CD4-positive, CD25-positive, alpha-beta regulatory T cell (primary cell): ENCODE measurements at regions not wholly inside any gene's neighbourhood (a gene's known extent, or its start where the extent isn't known, plus 50 kb on each side); places are given as distances from the start of the nearest gene placed in this dataset.

Experiments
- ATAC-seq, 2 donors: fragments of 150-1000 bp; cut with Tn5 transposase; one replicate each; pipeline ENCODE4 v1.10.0; 2021; ENCODE audit warnings: low read depth in 2 of 2, moderate number of reproducible peaks in 2 of 2, moderate library complexity in 1 of 2
- DNase-seq, 3 donors: peaks; one replicate each; pipeline versions ENCODE4 v3.0.0 to v3.0.0-alpha.2; 2012 to 2022; ENCODE audit warnings: mixed read lengths in 1 of 3
- H3K27ac ChIP-seq: one replicate; pipeline ENCODE4 v1.7.0; 2013; ENCODE audit warnings: mild to moderate bottlenecking, low read length; ENCODE audit not compliant: insufficient read depth, poor library complexity, severe bottlenecking
- H3K27me3 ChIP-seq: one replicate; pipeline ENCODE4 v1.7.0; 2013; ENCODE audit warnings: low read length; ENCODE audit not compliant: control insufficient read depth, insufficient read depth
- H3K36me3 ChIP-seq: one replicate; pipeline ENCODE4 v1.7.0; 2013; ENCODE audit warnings: mild to moderate bottlenecking, low read length, moderate library complexity; ENCODE audit not compliant: control insufficient read depth, insufficient read depth
- H3K4me1 ChIP-seq: 2 replicates; pipeline ENCODE4 v1.7.0; 2013; ENCODE audit warnings: mild to moderate bottlenecking, low read length; ENCODE audit not compliant: insufficient read depth, control insufficient read depth, poor library complexity, severe bottlenecking
- H3K4me3 ChIP-seq: one replicate; pipeline ENCODE4 v1.7.0; 2013; ENCODE audit warnings: low read depth, mild to moderate bottlenecking, low read length, moderate library complexity
- H3K9me3 ChIP-seq, 2 experiments: 1 replicate in 1 of 2; 2 replicates in 1 of 2; pipeline ENCODE4 v1.7.0; 2013; ENCODE audit warnings: low read length in 2 of 2, mild to moderate bottlenecking in 1 of 2, moderate library complexity in 1 of 2; ENCODE audit not compliant: control insufficient read depth in 2 of 2
- H3K27ac Mint-ChIP-seq, 3 donors: one replicate each; pipeline ENCODE4 v1.8.0; 2020 to 2022; ENCODE audit warnings: mild to moderate bottlenecking in 3 of 3, mixed read lengths in 3 of 3, moderate library complexity in 2 of 3
- H3K27me3 Mint-ChIP-seq: one replicate; pipeline ENCODE4 v1.8.0; 2022; ENCODE audit warnings: mild to moderate bottlenecking, mixed read lengths
- H3K36me3 Mint-ChIP-seq: one replicate; pipeline ENCODE4 v1.8.0; 2020; ENCODE audit warnings: mixed read lengths
- H3K4me1 Mint-ChIP-seq, 4 donors: one replicate each; pipeline ENCODE4 v1.8.0; 2020 to 2022; ENCODE audit warnings: mixed read lengths in 4 of 4, mild to moderate bottlenecking in 1 of 4
- H3K4me3 Mint-ChIP-seq, 4 donors: one replicate each; pipeline ENCODE4 v1.8.0; 2020 to 2022; ENCODE audit warnings: mild to moderate bottlenecking in 4 of 4, mixed read lengths in 4 of 4, moderate library complexity in 3 of 4
- H3K9me3 Mint-ChIP-seq, 7 donors: one replicate each; pipeline ENCODE4 v1.8.0; 2020 to 2022; ENCODE audit warnings: mixed read lengths in 7 of 7, mild to moderate bottlenecking in 3 of 7, moderate library complexity in 2 of 7

GRCh38 chr6:50989123-50989522 is 170.5 kb downstream of the TFAP2B start:
- peaks cover 0 to 8% (median 3%) of the 10 kb centered on the region in 7 donors for H3K9me3 Mint-ChIP-seq

DNA sequence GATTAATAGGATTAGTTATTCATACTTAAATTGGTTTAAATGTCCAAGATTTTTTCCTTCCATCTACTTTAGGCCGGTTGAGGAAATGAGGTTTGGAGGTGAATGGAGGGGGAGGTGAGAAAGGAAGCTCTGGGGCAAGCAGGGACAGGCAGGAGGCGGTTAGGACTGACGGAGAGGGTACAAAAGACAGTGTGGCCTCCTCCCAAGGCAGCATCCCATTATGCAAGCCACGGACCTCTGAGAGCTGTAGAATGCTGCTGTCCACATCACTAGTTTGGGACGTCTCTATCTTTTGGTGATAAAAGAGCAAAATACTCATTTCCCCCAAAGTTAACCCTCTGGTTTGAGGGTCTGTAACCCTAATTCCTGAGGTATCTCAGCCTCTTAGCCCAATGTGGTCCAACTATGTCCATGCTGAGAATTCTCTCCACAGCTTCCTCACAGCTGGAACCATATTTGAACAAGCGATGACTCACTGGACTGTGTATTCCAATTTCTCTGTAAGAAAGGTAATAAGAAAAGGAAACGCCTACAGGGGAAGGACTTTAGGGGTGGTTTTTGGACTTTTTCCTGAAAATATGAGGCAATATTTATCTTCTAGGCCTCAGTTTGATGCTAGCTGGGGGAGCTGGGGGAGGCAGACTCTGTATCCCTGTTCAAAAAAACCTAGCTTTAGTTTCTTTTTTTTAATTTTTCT is 172.2 kb downstream of the TFAP2B start:
- Mint-ChIP-seq H3K9me3 (peaks cover 0 to 4% (median 3%) of the 10 kb centered on the region in 7 donors), H3K27ac (no peak overlapping the region), H3K4me1 (no peaks in the 10 kb centered on the region), H3K4me3 (no peak overlapping the region), H3K27me3 (no peaks in the 10 kb centered on the region), H3K36me3 (no peaks in the 10 kb centered on the region)
- no peaks in the 10 kb centered on the region for H3K27me3 ChIP-seq
- no peak overlapping the region for H3K4me3 ChIP-seq
- DNase-seq (no peak), ATAC-seq (no peak)
- H3K9me3 ChIP-seq = no peaks in the 10 kb centered on the region
- H3K4me1 ChIP-seq = no peaks in the 10 kb centered on the region
- H3K27ac ChIP-seq = no peak overlapping the region
- H3K36me3 ChIP-seq = no peaks in the 10 kb centered on the region

More at GRCh38 chr6:50989123-50989522, 170.5 kb downstream of the TFAP2B start:
- DNase-seq (no peak), ATAC-seq (no peak)
- Mint-ChIP-seq H3K4me3 (no peak overlapping the region), H3K27me3 (no peaks in the 10 kb centered on the region), H3K27ac (no peak overlapping the region), H3K36me3 (no peaks in the 10 kb centered on the region), H3K4me1 (no peaks in the 10 kb centered on the region)
- H3K9me3 ChIP-seq = no peaks in the 10 kb centered on the region
- H3K27ac ChIP-seq = no peak overlapping the region
- no peaks in the 10 kb centered on the region for H3K4me1 ChIP-seq
- H3K36me3 ChIP-seq = no peaks in the 10 kb centered on the region
- no peak overlapping the region for H3K4me3 ChIP-seq
- H3K27me3 ChIP-seq = no peaks in the 10 kb centered on the region

DNA sequence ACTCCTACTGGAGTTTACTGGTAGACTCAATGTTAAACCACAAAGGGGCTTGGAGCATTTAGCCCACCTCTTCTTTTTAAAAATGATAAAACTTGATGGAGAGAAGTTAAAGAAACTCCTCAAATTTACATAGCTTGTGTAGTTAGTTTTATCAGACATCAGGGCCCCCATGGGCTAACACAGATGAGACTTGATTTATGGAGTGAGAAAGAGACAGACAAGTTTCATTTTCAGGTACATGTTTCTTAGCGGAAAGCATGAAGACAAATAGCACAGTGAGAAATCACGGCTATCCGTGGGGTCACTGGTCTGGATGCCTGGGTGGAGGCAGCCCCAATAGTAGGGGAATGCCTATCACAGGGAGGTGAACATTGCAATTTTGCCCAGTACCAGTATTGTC is 173.6 kb downstream of the TFAP2B start:
- ATAC-seq = no peak

GRCh38 chr6:50992704-50993625 is 174.3 kb downstream of the TFAP2B start:
- Histone ChIP-seq H3K9me3 (no peaks in the 10 kb centered on the region), H3K27ac (no peak overlapping the region), H3K36me3 (no peaks in the 10 kb centered on the region), H3K4me1 (no peaks in the 10 kb centered on the region), H3K4me3 (no peak overlapping the region), H3K27me3 (no peaks in the 10 kb centered on the region)
- H3K27me3 Mint-ChIP-seq = no peaks in the 10 kb centered on the region
- H3K4me1 Mint-ChIP-seq = no peaks in the 10 kb centered on the region
- ATAC-seq (no peak), DNase-seq (no peak)
- H3K36me3 Mint-ChIP-seq = no peaks in the 10 kb centered on the region
- H3K4me3 Mint-ChIP-seq = no peak overlapping the region
- H3K27ac Mint-ChIP-seq = no peak overlapping the region
- H3K9me3 Mint-ChIP-seq = peaks cover 0 to 6% (median 2%) of the 10 kb centered on the region in 7 donors

More for the DNA sequence above, 173.6 kb downstream of the TFAP2B start:
- no peaks in the 10 kb centered on the region for H3K27me3 Mint-ChIP-seq
- H3K4me3 Mint-ChIP-seq = no peak overlapping the region
- H3K36me3 Mint-ChIP-seq = no peaks in the 10 kb centered on the region
- Histone ChIP-seq H3K27ac (no peak overlapping the region), H3K9me3 (no peaks in the 10 kb centered on the region), H3K4me1 (no peaks in the 10 kb centered on the region), H3K27me3 (no peaks in the 10 kb centered on the region), H3K36me3 (no peaks in the 10 kb centered on the region), H3K4me3 (no peak overlapping the region)
- no peak for DNase-seq
- H3K4me1 Mint-ChIP-seq = no peaks in the 10 kb centered on the region
- peaks cover 0 to 5% (median 2%) of the 10 kb centered on the region in 7 donors for H3K9me3 Mint-ChIP-seq
- H3K27ac Mint-ChIP-seq = no peak overlapping the region

- peaks cover 0 to 5% (median 0%) of the 10 kb centered on the region in 7 donors for H3K9me3 Mint-ChIP-seq
- H3K36me3 Mint-ChIP-seq = no peaks in the 10 kb centered on the region
- no peak overlapping the region for H3K4me3 Mint-ChIP-seq
- H3K4me3 ChIP-seq = no peak overlapping the region
- H3K27ac ChIP-seq = no peak overlapping the region
- H3K36me3 ChIP-seq = no peaks in the 10 kb centered on the region
- H3K9me3 ChIP-seq = no peaks in the 10 kb centered on the region
- no peak for ATAC-seq
- H3K27ac Mint-ChIP-seq = no peak overlapping the region
- H3K27me3 Mint-ChIP-seq = no peaks in the 10 kb centered on the region
- H3K27me3 ChIP-seq = no peaks in the 10 kb centered on the region
- DNase-seq = no peak
- H3K4me1 Mint-ChIP-seq = no peaks in the 10 kb centered on the region
- H3K4me1 ChIP-seq = no peaks in the 10 kb centered on the region
These were observed 175.5 kb downstream of the TFAP2B start for GRCh38 chr6:50993941-50994720.

GRCh38 chr6:50995036-50995435 is 176.4 kb downstream of the TFAP2B start:
- H3K9me3 Mint-ChIP-seq = peaks cover 0 to 3% (median 0%) of the 10 kb centered on the region in 7 donors
- H3K4me3 Mint-ChIP-seq = no peak overlapping the region

DNA sequence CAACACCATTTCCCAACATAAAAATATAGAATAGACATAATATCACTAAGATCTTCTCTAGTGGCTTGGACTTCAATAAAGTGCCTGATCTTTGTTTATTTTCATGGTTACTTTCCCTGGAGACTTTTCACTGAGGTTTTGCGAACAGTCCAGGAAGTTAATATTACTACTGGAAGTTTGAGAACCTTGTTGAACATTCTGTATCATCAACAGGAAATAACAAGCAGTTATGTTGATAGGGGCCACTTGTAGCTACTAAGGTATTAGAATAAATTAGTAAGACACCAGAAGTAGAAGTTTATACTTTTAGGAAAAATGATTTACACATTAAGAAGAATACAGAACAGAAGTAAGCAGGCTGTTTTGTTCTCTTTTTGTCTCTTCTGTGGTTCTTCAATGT is 180.2 kb downstream of the TFAP2B start:
- Mint-ChIP-seq H3K9me3 (peaks cover 0 to 7% (median 2%) of the 10 kb centered on the region in 7 donors), H3K4me3 (no peak overlapping the region), H3K27ac (no peak overlapping the region), H3K36me3 (no peaks in the 10 kb centered on the region), H3K4me1 (no peaks in the 10 kb centered on the region), H3K27me3 (no peaks in the 10 kb centered on the region)
- H3K36me3 ChIP-seq = no peaks in the 10 kb centered on the region
- ATAC-seq (no peak), DNase-seq (no peak)
- H3K27me3 ChIP-seq = no peaks in the 10 kb centered on the region
- no peaks in the 10 kb centered on the region for H3K4me1 ChIP-seq
- no peaks in the 10 kb centered on the region for H3K9me3 ChIP-seq
- H3K4me3 ChIP-seq = no peak overlapping the region
- no peak overlapping the region for H3K27ac ChIP-seq

More at GRCh38 chr6:50995036-50995435, 176.4 kb downstream of the TFAP2B start:
- no peak overlapping the region for H3K4me3 ChIP-seq
- no peaks in the 10 kb centered on the region for H3K9me3 ChIP-seq
- Mint-ChIP-seq H3K27me3 (no peaks in the 10 kb centered on the region), H3K27ac (no peak overlapping the region), H3K36me3 (no peaks in the 10 kb centered on the region), H3K4me1 (no peaks in the 10 kb centered on the region)
- no peak for DNase-seq
- no peak overlapping the region for H3K27ac ChIP-seq
- ATAC-seq = no peak
- H3K27me3 ChIP-seq = no peaks in the 10 kb centered on the region
- H3K36me3 ChIP-seq = no peaks in the 10 kb centered on the region
- no peaks in the 10 kb centered on the region for H3K4me1 ChIP-seq
